Cerebellar cortex (tissue), 1 donor: ENCODE measurements at regions not wholly inside any gene's neighbourhood (a gene's known extent, or its start where the extent isn't known, plus 50 kb on each side); places are given as distances from the start of the nearest gene placed in this dataset.

Experiments used
- DNase-seq: peaks from one replicate; pipeline ENCODE4 v3.0.0-alpha.2; 2015; ENCODE audit warnings: low spot score

DNA sequence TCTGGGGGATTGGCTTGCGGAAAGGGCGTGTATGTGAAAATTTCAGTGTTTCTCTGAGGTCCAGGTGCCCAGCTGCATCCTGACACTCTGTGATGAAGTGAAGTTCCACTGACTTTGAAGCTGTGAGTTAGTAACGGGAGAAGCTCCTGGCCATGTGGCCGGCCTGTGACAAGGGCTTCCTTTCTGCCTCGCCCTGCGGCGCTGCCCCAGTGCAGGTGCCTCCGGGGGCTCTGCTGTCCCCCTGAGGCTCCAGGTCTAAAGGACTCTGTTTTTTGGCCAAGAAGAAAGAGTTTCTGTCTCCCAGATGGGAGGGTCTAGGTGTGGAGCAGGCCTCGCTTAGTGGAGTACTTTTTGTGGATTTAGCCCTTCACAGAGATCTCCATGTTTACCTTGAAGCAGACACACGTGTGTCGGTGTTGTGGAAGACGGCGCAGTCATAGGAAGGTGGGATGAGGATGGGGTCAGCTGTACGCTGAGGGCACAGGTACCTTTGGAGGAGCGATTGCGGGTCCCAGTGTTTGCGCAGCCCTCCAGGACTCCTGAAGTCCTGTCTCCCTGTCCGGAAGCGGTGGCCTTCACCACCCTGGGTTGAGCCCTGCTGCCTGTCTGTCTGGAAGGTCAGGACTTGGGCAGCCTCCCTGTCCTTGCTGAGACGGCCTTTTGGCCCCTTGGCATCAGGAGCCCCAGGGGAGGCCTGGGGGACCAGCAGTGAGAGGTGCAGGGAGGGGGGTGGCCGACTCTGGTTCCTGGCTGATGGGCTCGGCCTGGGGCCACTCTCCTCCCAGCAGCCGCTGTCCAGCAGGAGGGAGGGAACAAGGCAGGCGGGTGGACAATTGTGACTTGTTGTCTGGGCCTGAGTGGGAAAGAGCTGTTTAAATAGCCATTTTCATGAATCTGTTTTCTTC is 1249.3 kb downstream of the BRD1 start:
- DNase-seq: no peak

DNA sequence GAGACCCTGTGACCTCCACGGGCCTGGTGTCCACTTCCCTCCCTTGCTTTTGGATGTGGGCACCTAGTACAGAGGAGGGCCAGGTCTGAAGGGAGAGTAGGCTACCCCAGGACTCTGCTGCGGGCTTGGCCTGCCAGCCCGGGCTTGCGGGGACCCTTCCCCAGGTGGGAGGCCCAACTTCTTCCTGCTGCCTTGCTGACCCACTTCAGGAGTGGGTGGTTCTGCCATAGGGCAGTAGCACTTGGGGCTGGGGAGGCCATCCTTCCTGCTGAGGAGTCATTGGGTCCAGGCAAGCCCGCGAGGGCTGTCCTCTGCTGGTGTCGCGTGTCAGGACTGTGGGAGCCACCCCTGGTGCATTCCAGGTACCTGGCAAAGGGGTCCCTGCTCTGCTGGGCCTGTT is 1250.0 kb downstream of the BRD1 start:
- DNase-seq: no peak

DNA sequence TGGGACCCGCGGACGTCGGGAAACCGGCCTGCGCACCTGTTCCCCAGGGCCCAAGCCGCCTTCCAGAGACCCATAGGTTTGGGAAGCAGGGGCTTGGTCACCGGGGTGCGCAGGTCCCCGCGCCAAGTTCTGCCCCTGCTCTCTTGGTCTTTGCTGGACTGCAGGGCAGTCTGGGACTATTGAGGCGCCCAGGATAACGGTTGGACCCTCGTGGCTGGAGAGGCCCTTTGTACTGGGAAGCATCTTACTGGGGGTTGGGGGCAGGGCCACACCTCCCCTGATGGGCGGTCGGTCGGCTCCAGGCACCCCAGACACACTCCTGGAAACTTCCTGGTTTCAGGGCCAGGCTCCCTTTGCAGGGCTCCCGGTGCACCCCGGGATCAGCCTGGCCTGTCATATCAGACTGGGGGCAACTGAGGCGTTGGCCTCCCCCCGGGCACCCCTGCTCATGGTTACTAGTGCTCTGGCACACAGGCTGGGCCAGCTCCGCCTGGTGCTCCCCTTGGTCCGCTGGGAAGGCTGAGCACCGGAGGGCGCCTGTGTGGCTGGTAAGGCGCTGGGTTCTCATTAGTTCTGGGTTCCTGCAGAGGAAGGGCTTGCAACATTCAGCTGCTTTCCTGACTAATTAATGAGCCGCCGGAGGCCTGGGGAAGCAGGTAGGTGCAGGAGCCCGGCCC is 1250.5 kb downstream of the BRD1 start:
- no peak for DNase-seq

DNA sequence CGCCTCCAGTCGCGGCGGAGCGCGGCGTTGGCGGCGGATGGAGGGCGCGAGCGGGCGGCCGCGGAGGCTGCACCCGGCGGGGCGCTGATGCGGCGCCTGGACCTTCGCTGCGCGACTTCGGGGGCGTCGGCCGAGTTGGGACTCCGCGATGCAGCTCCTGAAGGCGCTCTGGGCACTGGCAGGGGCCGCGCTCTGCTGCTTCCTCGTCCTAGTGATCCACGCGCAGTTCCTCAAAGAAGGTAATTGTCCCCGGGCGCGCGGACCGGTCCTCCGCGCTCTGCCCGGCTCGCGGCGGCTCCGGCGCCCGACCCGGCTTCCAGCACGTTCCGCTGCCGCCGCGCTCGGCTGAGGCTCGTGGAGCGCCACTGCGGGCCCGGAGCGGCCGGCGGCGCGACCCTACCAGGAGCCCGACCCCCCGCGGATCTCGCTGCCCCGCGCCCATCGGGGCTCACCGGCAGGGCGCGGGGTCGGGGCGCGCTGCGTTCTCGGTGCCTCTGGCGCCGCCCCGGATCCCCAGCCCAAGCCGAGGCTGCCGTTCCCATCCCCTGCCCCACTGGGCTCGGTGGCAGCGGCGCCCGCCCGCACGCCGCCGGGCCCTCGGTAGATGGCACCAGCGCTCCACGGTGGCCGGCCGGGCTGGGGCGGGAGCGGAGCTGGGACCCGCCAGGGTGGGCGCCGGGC is 1251.2 kb downstream of the BRD1 start:
- DNase-seq: no peak

DNA sequence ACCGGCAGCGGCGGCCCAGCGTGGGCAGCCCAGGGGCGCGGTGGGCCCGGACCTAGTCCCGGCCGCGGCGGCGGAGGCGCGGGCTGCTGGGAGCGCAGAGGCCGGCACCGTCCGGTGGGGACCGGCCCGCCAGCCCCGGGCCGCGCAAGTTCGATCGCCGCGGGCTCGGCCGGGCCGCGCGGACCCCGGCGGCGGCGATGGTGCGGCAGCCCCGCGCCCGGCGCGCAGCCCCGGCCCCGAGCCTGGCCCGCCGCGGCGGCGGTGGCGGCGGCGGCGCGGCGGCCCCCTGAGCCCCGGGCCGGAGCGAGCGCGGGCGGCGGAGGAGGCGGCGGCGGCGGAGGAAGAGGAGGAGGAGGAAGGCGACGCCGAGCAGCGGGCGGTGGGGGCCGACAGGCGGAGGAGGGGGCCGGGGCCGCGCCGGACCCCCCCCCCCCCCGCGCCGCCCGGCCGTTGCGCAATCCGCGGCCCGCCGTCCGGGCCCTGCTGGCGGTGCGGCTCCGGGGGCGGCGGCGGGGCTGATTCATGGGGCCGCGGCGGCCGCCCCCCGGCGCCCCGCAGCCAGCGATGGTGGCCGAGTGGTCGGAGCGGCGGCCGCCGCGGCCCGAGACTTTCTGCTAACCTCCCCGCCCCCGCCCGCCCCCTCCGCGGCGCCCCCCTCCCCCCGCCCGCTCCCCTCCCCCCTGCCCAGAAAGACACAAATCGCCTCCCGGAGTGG is 1251.9 kb downstream of the BRD1 start:
- DNase-seq: no peak

DNA sequence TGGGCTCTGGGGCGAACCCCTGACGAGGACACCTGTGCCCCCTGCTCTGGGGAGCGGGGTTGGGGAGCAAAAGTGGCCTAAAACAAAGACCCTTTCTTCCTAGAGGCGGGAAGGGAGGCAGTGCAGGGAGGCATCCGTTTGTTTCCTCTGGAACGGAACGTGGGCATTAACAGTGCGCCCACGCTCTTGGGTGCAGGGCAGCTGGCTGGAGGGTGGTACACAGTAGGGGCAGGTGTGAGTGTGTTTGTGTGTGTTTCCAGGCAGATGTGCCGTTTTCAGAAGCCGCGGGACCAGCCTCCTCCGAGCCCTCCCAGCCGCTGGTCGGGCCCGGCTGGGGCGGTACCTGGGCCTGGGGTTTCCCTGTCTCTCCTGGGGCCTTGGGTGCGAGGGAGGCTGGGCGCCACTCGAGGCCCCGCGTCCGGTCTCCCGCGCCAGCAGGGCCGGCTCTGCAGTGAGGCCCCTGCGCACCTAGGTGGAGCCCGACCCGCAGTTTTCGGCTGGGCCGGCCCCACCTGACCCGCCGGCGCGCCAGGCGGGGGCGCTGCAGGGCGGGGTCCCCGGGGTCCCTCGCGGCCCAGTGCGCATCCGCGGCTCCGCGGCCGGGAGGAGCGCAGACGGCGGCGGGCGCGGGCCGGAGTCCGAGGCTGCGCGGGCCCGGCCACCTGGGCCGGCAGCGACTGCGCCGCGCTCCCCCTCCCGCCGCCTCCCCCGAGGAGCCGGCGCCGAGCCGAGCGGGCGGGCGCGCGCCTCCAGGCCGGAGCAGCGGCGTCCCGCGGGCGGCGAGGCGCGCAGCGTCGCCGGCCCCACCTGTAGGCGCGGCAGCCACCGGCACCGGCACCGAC is 1252.7 kb downstream of the BRD1 start:
- DNase-seq: peak; percentile 61

DNA sequence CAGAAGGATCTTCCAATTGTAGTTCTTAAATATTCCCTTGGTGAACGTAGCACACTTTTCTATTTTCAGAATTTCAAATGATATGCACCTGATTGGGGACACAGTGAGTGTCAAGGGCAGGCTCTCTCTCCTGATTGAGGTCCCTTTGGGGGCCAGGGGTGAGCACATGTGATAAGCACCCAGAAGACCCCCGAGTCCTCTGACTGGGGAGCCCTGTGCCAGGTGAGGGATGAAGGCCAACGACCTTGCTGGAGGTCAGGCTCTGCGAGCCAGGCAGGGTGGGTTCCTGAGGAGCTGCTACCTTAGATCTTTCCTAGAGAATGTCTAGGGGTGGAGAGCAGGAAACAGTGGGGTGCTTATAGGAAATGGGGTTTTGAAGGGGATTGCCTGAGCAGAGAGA is 1253.9 kb downstream of the BRD1 start:
- no peak for DNase-seq

DNA sequence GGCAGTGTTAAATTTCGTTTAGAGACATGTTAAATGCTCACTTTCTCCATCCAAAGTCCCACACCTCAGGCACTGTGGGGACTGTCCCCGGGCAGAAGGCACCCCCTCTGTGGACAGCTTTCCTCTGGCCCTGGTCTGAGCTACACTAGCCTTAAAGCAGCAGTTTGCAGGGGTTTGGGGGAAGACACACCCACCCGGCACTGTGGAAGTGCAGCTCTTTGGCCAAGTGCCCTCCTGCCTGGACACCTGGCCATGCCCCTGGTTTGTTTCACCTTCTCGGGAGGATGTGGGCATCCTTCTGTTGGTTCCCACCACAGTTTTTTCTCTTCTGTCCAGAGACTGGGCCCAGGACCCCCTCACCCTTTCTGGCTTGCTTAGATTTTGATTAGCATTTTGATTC is 1254.7 kb downstream of the BRD1 start:
- DNase-seq: no peak

DNA sequence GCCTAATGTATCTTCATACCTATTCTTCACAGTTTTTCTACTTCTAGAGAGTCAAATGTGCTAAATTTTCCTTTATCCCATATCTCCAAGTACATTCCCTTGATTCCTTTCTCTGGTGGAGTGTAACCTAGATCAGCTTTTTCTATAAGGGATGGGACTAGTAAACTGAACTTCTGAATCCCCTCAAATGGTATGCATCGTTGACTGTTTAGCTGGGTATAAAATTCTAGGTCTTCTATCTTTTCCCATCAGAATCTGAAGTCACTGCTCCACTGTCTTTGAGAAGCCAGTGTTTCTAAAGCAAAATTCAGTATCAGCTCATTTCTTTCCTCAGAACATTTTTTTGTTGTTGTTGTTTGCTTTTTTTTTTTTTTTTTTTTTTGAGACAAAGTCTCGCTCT is 1256.8 kb downstream of the BRD1 start:
- no peak for DNase-seq

DNA sequence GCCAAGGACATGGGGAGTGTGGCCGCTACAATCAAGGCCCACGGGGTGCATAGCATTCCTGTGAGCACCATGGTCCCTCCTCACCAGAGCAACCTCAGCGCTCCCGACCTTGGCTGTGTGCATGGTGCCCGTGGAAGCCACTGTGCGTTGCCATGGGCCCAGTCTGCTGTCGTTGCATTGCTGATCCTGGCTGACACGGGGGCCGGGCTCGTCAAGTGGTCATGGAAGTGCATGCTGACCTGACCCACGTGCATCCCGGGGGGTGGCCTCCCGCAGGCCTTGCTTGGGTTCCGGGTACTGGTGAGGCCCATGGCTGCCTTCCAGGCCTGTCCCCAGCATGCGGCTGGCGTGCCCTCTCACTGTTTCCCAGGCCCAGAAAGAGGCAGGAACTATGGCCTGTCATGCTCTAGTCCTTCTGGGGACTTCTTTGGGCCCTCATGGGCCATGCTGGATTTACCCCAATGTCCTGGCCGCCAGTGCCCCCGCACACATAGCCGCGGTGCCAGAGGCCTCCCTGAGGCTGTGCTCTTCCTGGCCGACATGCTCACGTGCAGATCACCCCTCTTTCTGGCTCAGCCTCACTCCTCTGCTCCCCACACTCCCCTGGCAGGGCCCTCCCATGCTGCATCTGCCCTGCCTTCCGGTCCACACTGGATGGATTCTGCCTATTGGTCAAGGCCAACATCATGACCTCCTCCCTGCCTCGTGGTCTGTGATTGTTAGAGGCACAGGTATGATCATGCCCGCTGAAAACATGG is 1258.0 kb downstream of the BRD1 start:
- no peak for DNase-seq

DNA sequence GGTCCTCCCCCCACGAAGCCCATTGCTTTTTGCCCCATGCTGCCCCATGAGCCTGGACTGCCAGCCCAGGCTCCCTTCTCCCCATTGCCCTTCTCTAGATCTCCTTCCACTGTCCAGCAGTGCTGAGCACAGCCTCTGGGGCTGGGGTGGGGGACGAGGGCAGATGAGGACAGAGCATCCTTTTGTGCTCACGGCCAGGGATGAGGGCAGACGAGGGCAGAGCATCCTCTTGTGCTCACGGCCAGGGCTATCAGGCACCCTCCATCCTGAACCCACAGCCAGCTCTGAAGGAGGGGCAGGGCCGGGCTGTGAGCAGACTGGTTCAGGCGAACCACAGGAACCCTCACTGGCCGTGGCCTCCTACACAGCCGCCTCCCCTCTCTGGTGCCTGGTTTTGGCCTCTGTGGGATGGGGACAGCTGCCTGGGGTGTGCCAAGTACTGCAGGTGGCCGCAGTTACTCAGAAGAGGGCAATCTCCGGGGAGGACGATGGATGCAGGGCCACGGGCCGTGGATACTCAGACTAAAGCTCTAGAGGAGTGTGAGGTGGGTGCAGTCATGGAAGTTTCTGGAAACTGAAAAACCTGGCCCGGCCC is 1258.8 kb downstream of the BRD1 start:
- DNase-seq: no peak

DNA sequence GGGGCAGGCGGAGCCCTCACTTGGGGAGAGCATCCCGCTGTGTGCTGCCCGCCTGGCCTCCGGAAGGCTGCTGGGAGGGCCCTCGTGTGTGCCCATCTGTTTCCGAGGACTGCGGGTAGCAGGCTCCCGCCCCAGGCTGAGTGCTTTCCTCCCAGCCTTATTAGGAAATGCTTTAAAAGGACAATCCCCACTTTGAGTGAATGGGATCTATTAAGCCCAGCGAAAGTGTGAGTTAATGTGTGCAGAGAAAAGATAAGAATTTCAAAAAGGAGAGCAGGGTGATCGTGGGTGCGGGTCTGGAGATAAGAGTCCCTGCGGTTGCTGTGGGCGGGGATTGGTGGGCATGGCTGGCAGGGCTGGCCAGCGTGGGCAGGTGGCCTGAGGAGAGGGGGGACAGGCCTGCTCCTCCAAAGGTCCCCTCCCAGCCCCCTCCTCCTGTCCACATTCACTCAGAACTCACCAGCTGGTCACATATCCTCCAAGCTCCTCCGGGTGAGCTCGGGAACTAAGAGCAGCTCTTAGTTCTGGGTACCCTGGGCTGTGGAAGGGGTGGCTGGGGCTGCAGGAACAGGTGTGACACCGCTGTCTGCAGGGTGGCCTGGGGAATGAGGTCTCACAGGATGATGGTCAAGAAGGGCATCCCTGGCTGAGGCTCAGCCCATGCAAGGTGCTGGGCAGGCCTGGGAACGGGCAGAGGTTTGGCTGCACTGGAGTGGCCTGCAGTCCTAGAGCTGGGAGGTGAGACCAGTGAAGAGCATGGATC is 1260.3 kb downstream of the BRD1 start:
- DNase-seq: peak; percentile 66

DNA sequence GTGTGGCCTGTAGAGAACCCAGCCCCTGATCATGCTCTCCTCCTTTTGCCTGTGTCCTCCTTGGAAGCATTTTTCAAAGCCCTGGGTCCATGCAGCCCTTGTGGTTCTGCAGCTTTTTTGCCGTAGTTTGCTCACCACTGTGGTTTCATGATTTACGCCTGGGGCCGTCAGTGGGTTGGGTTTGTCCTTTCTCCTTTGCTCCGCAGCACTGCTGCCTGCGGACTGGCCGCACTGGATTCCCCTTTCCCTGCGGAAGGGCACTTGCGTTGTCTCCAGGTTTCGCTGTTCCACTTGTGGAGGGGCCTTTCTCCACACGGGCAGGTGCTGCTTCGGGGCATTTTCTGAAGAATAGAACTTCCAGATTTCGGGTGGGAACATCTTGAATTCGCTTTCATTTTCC is 1260.9 kb downstream of the BRD1 start:
- no peak for DNase-seq

DNA sequence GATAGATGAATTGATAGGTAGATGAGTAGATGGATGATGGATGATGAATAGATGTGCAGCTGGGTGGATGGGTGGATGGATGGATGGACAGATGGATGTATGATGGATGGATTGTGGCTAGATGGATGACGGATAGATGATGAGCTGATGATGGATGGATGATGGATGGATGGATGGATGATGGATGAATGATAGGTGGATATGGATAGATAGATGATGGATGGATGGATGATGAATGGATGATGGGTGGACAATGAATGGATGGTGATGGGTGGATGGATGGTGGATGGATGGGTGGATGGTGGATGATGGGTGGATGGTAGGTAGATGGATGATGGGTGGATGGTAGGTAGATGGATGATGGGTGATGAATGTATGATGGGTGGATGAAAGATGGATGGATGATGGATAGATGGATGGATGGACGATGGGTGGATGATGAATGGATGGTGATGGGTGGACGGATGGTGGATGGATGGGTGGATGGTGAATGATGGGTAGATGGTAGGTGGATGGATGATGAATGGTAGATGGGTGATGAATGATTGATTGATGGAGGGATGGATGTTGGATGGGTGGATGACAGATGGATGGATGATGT is 1261.7 kb downstream of the BRD1 start:
- DNase-seq: no peak

DNA sequence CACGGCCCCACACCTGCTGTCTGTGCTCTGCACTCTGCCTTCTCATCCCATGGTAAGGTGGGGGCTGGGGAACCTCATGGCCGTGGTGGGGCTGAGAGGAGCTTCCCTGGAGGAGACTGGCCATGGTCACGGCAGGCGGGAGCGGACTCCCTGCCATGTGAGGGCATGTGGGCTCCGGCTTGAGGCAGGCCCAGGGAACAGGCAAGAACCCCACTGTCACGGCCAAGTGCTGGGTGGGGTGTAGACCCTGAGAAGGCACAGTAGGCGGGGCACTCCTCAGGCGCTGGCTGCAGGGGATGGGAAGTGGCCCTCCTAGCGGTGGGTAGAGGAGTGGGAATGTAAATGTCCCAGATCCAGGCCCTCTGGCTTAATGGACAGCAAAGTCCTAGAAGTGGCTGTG is 1262.7 kb downstream of the BRD1 start:
- DNase-seq: no peak

DNA sequence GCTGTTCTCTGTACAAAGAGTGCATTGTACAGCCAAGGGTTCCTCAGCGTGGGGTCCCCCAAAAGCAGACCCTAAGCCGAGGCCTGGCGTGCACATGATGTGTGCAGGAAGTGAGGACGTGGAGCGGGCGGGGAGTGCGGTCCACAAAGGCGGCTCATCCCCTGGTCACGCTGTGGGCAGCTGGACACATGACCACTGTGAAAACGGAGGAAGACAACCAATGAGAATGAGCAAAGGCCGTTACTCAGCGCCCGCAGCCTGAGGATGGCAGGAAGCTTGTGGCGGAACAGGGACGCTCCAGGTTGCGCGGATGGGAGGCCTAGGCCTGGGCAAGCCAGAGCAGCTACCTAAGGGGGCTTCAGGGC is 1263.7 kb downstream of the BRD1 start:
- DNase-seq: no peak

DNA sequence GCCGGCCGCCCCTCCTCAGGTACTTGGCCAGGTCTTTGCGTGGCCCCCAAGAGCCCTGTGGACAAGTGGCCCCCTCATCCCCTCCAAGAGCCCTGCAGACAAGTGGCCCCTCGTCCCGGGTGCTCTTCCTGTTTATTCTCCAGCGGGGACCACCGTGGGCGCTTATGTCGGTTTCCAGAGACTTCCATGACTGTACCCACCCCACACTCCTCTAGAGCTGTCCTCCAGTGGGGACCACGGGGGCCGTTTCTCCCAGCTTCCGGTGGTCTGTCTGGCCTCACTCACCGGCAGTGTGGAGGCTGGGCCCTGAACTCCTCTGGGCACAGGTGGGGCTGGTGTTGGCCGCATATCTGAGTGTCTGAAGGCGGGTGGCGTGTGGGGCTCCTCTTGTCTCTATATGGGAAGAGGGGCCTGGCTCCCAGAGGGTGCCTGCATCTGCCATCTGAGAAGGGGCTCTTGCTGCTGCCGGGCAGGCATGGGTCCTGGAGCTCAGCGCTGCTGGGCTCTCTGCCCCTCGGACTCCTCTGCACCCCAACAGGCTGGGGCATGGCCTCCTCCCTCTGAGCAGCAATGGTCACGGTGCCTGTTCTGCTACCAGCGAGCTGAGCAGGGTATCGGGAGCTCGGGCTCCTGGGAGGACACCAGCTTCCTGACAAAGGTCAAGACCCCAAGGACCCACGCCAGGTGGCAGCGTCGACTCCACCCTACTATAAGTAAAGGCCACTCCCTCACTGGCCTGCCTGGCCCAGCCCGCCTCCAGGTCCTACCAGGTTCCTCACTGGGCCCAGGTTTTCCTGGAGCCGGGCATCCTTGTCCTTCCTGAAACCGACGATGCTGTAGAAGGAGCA is 1264.3 kb downstream of the BRD1 start:
- DNase-seq: no peak

DNA sequence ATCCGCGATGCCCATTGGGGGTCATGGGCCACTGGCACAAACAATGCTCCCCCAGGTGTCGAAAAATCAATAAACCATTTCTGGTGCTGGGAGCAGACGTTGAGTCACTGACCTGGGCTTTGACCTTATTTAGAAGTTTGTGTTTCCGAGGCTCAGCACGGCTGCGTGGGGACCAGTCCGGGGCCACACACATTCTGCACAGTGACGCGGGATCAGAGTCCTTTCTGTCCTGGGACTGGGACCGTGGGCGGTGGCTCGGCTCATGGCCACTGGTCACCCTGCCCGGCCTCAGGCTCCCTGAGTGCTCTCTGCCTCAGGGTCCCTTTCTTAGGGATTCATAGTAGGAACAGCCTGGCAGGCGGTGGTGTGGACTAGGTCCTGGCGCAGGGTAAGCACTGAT is 1266.0 kb downstream of the BRD1 start:
- DNase-seq: no peak
